ENCODE measurements at regions not wholly inside any gene's neighbourhood (a gene's known extent, or its start where the extent isn't known, plus 50 kb on each side); places are given as distances from the start of the nearest gene placed in this dataset.
"Not testable (repeated sequence)": the region's sequence is repeated elsewhere in the genome, so short reads cannot be mapped to it uniquely, and the experiment has no call there.

- DNase-seq (ENCODE audit: low read depth in 2 of 2), result no peak
Observed at GRCh38 chr6:71602385-71603007, 283.9 kb upstream of the RIMS1 start.

GRCh38 chr6:71603021-71603420 lies 283.3 kb upstream of the RIMS1 start:
- no peak for DNase-seq (ENCODE audit: low read depth in 2 of 2)

- DNase-seq (ENCODE audit: low read depth in 2 of 2), result no peak
Observed at GRCh38 chr6:71608646-71609045, 277.7 kb upstream of the RIMS1 start.

- no peak for DNase-seq (ENCODE audit: low read depth in 2 of 2)
Observed at GRCh38 chr6:71619836-71620235, 266.5 kb upstream of the RIMS1 start.

- no peak for DNase-seq (ENCODE audit: low read depth in 2 of 2)
Observed at GRCh38 chr6:71621918-71622519, 264.3 kb upstream of the RIMS1 start.

- DNase-seq (ENCODE audit: low read depth in 2 of 2), result no peak
Observed at GRCh38 chr6:71642120-71642519, 244.2 kb upstream of the RIMS1 start.

GRCh38 chr6:71642793-71643192 lies 243.6 kb upstream of the RIMS1 start:
- DNase-seq (ENCODE audit: low read depth in 2 of 2), result no peak

- DNase-seq (ENCODE audit: low read depth in 2 of 2), result no peak
Observed at GRCh38 chr6:71645299-71645698, 241.1 kb upstream of the RIMS1 start.

- DNase-seq (ENCODE audit: low read depth in 2 of 2), result no peak
Observed at GRCh38 chr6:71649915-71650314, 236.4 kb upstream of the RIMS1 start.

GRCh38 chr6:71651636-71652035 lies 234.7 kb upstream of the RIMS1 start:
- DNase-seq (ENCODE audit: low read depth in 2 of 2), result no peak

- DNase-seq (ENCODE audit: low read depth in 2 of 2), result no peak
Observed at GRCh38 chr6:71656121-71656520, 230.2 kb upstream of the RIMS1 start.

GRCh38 chr6:71665931-71666330 lies 220.4 kb upstream of the RIMS1 start:
- no peak for DNase-seq (ENCODE audit: low read depth in 2 of 2)

- no peak for DNase-seq (ENCODE audit: low read depth in 2 of 2)
Observed at GRCh38 chr6:71672876-71673275, 213.5 kb upstream of the RIMS1 start.

GRCh38 chr6:71675386-71675785 lies 211.0 kb upstream of the RIMS1 start:
- no peak for DNase-seq (ENCODE audit: low read depth in 2 of 2)

GRCh38 chr6:71676298-71676697 lies 210.1 kb upstream of the RIMS1 start:
- no peak for DNase-seq (ENCODE audit: low read depth in 2 of 2)

- DNase-seq (ENCODE audit: low read depth in 2 of 2), result no peak
Observed at GRCh38 chr6:71678091-71678490, 208.3 kb upstream of the RIMS1 start.

GRCh38 chr6:71681234-71681867 lies 205.0 kb upstream of the RIMS1 start:
- no peak for DNase-seq (ENCODE audit: low read depth in 2 of 2)

- not testable (repeated sequence) for DNase-seq (ENCODE audit: low read depth in 2 of 2)
Observed at GRCh38 chr6:71686021-71686677, 200.2 kb upstream of the RIMS1 start.

GRCh38 chr6:71698702-71699101 lies 187.6 kb upstream of the RIMS1 start:
- no peak for DNase-seq (ENCODE audit: low read depth in 2 of 2)

- no peak for DNase-seq (ENCODE audit: low read depth in 2 of 2)
Observed at GRCh38 chr6:71706523-71706922, 179.8 kb upstream of the RIMS1 start.

- DNase-seq (ENCODE audit: low read depth in 2 of 2), result no peak
Observed at GRCh38 chr6:71707059-71707458, 179.3 kb upstream of the RIMS1 start.

- no peak for DNase-seq (ENCODE audit: low read depth in 2 of 2)
Observed at GRCh38 chr6:71720705-71721104, 165.6 kb upstream of the RIMS1 start.

- DNase-seq (ENCODE audit: low read depth in 2 of 2), result no peak
Observed at GRCh38 chr6:71721642-71722041, 164.7 kb upstream of the RIMS1 start.

Data from stimulated activated CD8-positive, alpha-beta memory T cell treated with anti-CD3 and anti-CD28 coated beads, Interleukin-15, amount 100 ng/mL, for 48 hours (primary cell).